Parathyroid adenoma (tissue), 2 donors: ENCODE measurements at regions not wholly inside any gene's neighbourhood (a gene's known extent, or its start where the extent isn't known, plus 50 kb on each side); places are given as distances from the start of the nearest gene placed in this dataset.

Experiments used
- H2AFZ ChIP-seq: fragments of 300-600 bp; sonication (generic); one replicate; pipeline ENCODE4 v1.7.0; 2017; ENCODE audit warnings: antibody characterized with exemption, mild to moderate bottlenecking
- H3K27ac ChIP-seq: fragments of 300-600 bp; sonication (generic); one replicate; pipeline ENCODE4 v1.7.0; 2017
- H3K27me3 ChIP-seq: fragments of 300-600 bp; sonication (generic); one replicate; pipeline ENCODE4 v1.7.0; 2017; ENCODE audit warnings: low read length; ENCODE audit not compliant: control insufficient read depth, insufficient read depth
- H3K36me3 ChIP-seq: fragments of 300-600 bp; sonication (generic); one replicate; pipeline ENCODE4 v1.7.0; 2017; ENCODE audit warnings: low read length; ENCODE audit not compliant: control insufficient read depth, insufficient read depth
- H3K4me1 ChIP-seq: fragments of 300-600 bp; sonication (generic); one replicate; pipeline ENCODE4 v1.7.0; 2017; ENCODE audit warnings: control low read depth
- H3K4me2 ChIP-seq: fragments of 300-600 bp; sonication (generic); one replicate; pipeline ENCODE4 v1.7.0; 2017; ENCODE audit warnings: low read length
- H3K4me3 ChIP-seq: fragments of 300-600 bp; sonication (generic); one replicate; pipeline ENCODE4 v1.7.0; 2017; ENCODE audit warnings: low read depth, low read length
- H3K79me2 ChIP-seq: fragments of 300-600 bp; sonication (generic); one replicate; pipeline ENCODE4 v1.7.0; 2017; ENCODE audit warnings: control low read depth
- H3K9ac ChIP-seq: fragments of 300-600 bp; sonication (generic); one replicate; pipeline ENCODE4 v1.7.0; 2017; ENCODE audit warnings: mild to moderate bottlenecking
- H3K9me3 ChIP-seq: fragments of 300-600 bp; sonication (generic); one replicate; pipeline ENCODE4 v1.7.0; 2017; ENCODE audit warnings: low read length; ENCODE audit not compliant: control insufficient read depth
- TF ChIP-seq, protein P1 (sequence below): fragments of 300-600 bp; sonication (generic); IDR thresholded peaks from one replicate; pipeline ENCODE4 v1.7.0; 2017; ENCODE audit warnings: antibody characterized with exemption, mild to moderate bottlenecking
- donor health status: primary hyperparathyroidism.

DNA sequence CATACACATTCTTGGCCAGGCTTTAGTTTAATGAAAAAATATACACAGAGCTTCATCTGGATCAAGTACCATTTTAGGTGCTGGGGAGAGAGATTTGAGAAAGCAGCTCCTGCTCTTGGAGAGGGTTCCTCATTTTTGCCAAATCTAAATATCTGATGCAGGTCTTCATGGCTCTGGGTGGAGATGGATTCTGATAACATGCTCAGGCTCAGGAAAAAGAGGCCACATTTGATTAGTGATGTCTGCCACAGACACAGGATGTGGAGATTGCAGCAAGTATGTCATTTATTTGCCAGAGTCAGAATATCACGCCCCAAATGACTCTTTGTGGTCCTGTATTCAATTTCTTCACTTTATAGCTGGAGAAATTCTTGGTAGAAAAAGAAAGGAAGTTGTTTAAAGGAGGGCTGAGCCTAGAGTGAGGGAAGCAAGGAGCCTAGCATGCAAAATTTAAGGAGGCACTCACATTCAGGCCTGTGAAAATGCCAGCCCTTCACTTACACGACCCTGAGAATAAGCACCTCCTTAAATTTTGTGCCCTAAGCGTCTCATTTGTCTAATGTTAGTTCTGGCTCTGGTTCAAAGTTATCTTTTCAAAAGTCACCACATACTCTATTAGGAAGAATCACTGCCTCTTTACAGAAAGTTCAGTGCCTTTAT, 492.9 kb upstream of the TBX3 start:
- no peak overlapping the region for H2AFZ ChIP-seq
- no peaks in the 10 kb centered on the region for H3K27me3 ChIP-seq

DNA sequence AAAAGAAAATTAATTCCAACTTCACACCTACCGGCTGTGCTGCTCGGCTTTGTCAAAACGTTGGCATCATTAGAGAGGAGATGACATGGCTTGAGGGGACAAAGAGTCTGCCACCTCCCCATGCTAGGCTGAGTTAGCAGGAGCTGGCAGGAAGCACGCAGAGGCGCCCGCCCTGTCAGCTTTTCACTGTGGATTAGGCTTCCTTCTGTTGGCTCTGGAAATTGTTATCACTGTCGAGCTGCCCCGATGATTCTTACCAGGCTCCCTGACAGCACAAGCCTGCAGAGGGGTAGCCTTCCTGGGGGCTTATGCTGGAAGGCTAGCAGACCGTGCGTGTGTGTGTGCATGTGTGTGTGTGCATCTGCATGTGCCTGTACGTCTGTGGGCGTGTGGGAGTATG, 490.9 kb upstream of the TBX3 start:
- no peaks in the 10 kb centered on the region for H3K36me3 ChIP-seq
- no peaks in the 10 kb centered on the region for H3K79me2 ChIP-seq
- H3K27me3 ChIP-seq: no peaks in the 10 kb centered on the region
- no peaks in the 10 kb centered on the region for H3K9me3 ChIP-seq
- H3K4me1 ChIP-seq: no peaks in the 10 kb centered on the region
- no peak overlapping the region for H3K27ac ChIP-seq
- TF ChIP-seq, protein P1, sequence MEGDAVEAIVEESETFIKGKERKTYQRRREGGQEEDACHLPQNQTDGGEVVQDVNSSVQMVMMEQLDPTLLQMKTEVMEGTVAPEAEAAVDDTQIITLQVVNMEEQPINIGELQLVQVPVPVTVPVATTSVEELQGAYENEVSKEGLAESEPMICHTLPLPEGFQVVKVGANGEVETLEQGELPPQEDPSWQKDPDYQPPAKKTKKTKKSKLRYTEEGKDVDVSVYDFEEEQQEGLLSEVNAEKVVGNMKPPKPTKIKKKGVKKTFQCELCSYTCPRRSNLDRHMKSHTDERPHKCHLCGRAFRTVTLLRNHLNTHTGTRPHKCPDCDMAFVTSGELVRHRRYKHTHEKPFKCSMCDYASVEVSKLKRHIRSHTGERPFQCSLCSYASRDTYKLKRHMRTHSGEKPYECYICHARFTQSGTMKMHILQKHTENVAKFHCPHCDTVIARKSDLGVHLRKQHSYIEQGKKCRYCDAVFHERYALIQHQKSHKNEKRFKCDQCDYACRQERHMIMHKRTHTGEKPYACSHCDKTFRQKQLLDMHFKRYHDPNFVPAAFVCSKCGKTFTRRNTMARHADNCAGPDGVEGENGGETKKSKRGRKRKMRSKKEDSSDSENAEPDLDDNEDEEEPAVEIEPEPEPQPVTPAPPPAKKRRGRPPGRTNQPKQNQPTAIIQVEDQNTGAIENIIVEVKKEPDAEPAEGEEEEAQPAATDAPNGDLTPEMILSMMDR: no peak
- H2AFZ ChIP-seq: no peak overlapping the region
- H3K4me3 ChIP-seq: no peak overlapping the region
- H3K9ac ChIP-seq: no peak overlapping the region
- no peak overlapping the region for H3K4me2 ChIP-seq

More for the DNA sequence above, 492.9 kb upstream of the TBX3 start:
- no peaks in the 10 kb centered on the region for H3K79me2 ChIP-seq
- no peaks in the 10 kb centered on the region for H3K4me1 ChIP-seq
- H3K4me3 ChIP-seq: no peak overlapping the region
- H3K9me3 ChIP-seq: no peaks in the 10 kb centered on the region
- no peak overlapping the region for H3K9ac ChIP-seq
- H3K4me2 ChIP-seq: no peak overlapping the region
- no peaks in the 10 kb centered on the region for H3K36me3 ChIP-seq
- no peak overlapping the region for H3K27ac ChIP-seq
- TF ChIP-seq, protein P1: no peak

DNA sequence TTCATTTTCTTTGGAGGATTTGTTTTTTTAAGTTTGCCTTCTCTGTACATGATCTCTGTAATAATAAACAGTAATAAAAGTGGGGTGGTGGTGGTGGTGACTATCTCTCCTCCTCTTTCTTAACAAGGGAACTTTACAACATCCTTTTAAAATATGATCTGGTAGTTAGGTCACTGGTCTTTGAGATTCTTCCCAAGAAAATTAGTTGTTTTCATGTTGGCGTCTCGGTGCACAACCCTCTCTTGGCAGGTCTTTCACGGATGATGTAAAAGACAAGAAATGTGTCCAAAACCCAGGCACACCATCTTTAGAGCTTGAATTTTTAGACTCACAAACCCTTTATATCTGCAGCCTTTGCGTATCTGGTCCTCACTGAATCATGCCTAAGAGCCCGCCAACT, 488.5 kb upstream of the TBX3 start:
- H3K36me3 ChIP-seq: no peaks in the 10 kb centered on the region
- no peaks in the 10 kb centered on the region for H3K9me3 ChIP-seq
- TF ChIP-seq, protein P1: no peak

DNA sequence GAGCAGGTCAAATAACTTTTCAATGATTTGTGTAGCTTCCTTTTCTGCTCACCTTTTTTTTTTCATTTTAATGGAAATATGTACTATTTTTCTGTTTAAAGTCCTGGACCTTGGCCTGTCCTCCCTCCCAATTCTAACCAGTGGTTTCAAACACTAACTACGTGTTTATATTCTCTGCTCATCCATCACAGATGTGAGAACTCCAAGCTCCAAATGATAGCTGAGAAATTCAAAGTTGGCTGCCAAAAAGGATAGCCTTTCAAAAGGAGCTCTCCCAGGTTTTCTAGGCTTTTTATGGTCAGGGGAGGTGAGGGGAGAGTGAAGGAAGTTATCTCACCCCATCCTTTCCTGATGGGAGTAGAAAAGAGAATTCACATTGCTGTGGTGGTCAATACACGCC, 486.0 kb upstream of the TBX3 start:
- no peaks in the 10 kb centered on the region for H3K36me3 ChIP-seq
- no peaks in the 10 kb centered on the region for H3K4me1 ChIP-seq
- H3K9ac ChIP-seq: no peak overlapping the region
- no peak overlapping the region for H3K4me3 ChIP-seq
- no peak overlapping the region for H3K27ac ChIP-seq
- H3K4me2 ChIP-seq: no peak overlapping the region
- no peaks in the 10 kb centered on the region for H3K79me2 ChIP-seq
- no peaks in the 10 kb centered on the region for H3K9me3 ChIP-seq
- no peaks in the 10 kb centered on the region for H3K27me3 ChIP-seq
- no peak overlapping the region for H2AFZ ChIP-seq
- TF ChIP-seq, protein P1: no peak

More for the DNA sequence above, 488.5 kb upstream of the TBX3 start:
- Histone ChIP-seq H2AFZ (no peak overlapping the region), H3K4me2 (no peak overlapping the region), H3K4me1 (no peaks in the 10 kb centered on the region), H3K79me2 (no peaks in the 10 kb centered on the region), H3K27me3 (no peaks in the 10 kb centered on the region), H3K27ac (no peak overlapping the region), H3K9ac (no peak overlapping the region), H3K4me3 (no peak overlapping the region)

DNA sequence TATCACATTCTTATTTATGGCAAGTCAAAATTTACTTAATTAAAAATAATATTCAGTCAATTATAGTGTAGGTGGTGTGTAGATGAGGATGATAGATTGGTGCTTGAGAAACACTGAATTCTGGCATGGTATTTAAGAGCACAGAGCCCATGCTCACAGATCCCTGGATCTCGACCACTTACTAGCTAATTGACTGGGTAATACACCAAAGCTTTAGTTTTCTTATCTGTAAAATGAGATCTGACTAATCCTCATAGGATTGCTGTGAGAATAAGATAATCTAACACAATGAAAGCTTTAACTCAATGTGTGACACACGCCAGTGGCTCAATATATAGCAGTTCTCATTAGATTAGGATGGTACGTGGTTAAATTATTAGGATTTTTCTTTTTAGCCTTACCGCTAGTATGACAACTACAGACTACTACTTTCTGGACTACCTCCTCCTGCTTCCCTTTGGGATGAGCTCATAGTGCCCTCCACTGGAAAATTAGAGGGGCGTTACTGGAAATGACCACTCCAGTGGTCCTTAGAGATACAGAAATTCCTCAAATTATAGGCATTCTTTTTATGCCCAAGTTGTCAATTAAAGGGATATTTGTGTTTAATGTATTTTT, 482.8 kb upstream of the TBX3 start:
- H3K4me2 ChIP-seq: no peak overlapping the region
- no peaks in the 10 kb centered on the region for H3K9me3 ChIP-seq
- no peak overlapping the region for H2AFZ ChIP-seq
- no peaks in the 10 kb centered on the region for H3K4me1 ChIP-seq
- H3K27ac ChIP-seq: no peak overlapping the region
- no peaks in the 10 kb centered on the region for H3K27me3 ChIP-seq
- no peaks in the 10 kb centered on the region for H3K79me2 ChIP-seq
- TF ChIP-seq, protein P1: no peak
- no peaks in the 10 kb centered on the region for H3K36me3 ChIP-seq
- no peak overlapping the region for H3K9ac ChIP-seq
- no peak overlapping the region for H3K4me3 ChIP-seq
